H54 (cell line): ENCODE measurements at regions not wholly inside any gene's neighbourhood (a gene's known extent, or its start where the extent isn't known, plus 50 kb on each side); places are given as distances from the start of the nearest gene placed in this dataset.

Experiments used
- DNase-seq: peaks from one replicate; pipeline ENCODE4 v3.0.0; 2011; ENCODE audit warnings: low spot score, mixed read lengths; ENCODE audit not compliant: insufficient read length
- FAIRE-seq: peaks from 3 replicates; lab custom pipeline; 2011; peaks lifted over from hg19 to GRCh38; lab: Jason Lieb, UNC
- POLR2A ChIP-seq: IDR thresholded peaks from 2 replicates; pipeline ENCODE4 v1.6.1; 2011; ENCODE audit warnings: low read depth, mild to moderate bottlenecking, low read length

GRCh38 chr1:34653110-34653509, 101.7 kb upstream of the GJB5 start:
- FAIRE-seq (no peak), DNase-seq (no peak)
- TF ChIP-seq POLR2A, result no peak

- no peak for TF ChIP-seq POLR2A
- no peak for FAIRE-seq
- no peak for DNase-seq
These were observed 99.5 kb upstream of the GJB5 start for GRCh38 chr1:34655206-34655874.

GRCh38 chr1:34655875-34656240, 99.0 kb upstream of the GJB5 start:
- no peak for FAIRE-seq
- no peak for TF ChIP-seq POLR2A
- no peak for DNase-seq

- DNase-seq (no peak), FAIRE-seq (no peak)
- TF ChIP-seq POLR2A, result no peak
These were observed 98.5 kb upstream of the GJB5 start for GRCh38 chr1:34656299-34656698.

GRCh38 chr1:34656731-34657130, 98.1 kb upstream of the GJB5 start:
- DNase-seq, result no peak
- no peak for FAIRE-seq
- no peak for TF ChIP-seq POLR2A

GRCh38 chr1:34657266-34657665, 97.6 kb upstream of the GJB5 start:
- no peak for FAIRE-seq
- DNase-seq, result no peak
- no peak for TF ChIP-seq POLR2A

- no peak for TF ChIP-seq POLR2A
- FAIRE-seq (no peak), DNase-seq (no peak)
These were observed 97.0 kb upstream of the GJB5 start for GRCh38 chr1:34657849-34658248.

GRCh38 chr1:34663031-34663430, 91.8 kb upstream of the GJB5 start:
- FAIRE-seq (no peak), DNase-seq (no peak)
- no peak for TF ChIP-seq POLR2A

GRCh38 chr1:34668063-34668462, 86.8 kb upstream of the GJB5 start:
- FAIRE-seq (no peak), DNase-seq (no peak)
- no peak for TF ChIP-seq POLR2A

GRCh38 chr1:34670982-34671381, 83.9 kb upstream of the GJB5 start:
- DNase-seq (no peak), FAIRE-seq (no peak)
- TF ChIP-seq POLR2A, result no peak

GRCh38 chr1:34671887-34672286, 83.0 kb upstream of the GJB5 start:
- FAIRE-seq, result no peak
- no peak for TF ChIP-seq POLR2A
- no peak for DNase-seq

- DNase-seq, result peak; percentile 33
- peak; percentile 90 for FAIRE-seq
- TF ChIP-seq POLR2A, result no peak
These were observed 73.1 kb upstream of the GJB5 start for GRCh38 chr1:34681480-34682451.

GRCh38 chr1:34682452-34683223, 72.2 kb upstream of the GJB5 start:
- no peak for TF ChIP-seq POLR2A
- FAIRE-seq (no peak), DNase-seq (no peak)

- TF ChIP-seq POLR2A, result no peak
- DNase-seq (no peak), FAIRE-seq (no peak)
These were observed 71.2 kb upstream of the GJB5 start for GRCh38 chr1:34683616-34684015.
